HCT116 (cell line): ENCODE measurements at regions not wholly inside any gene's neighbourhood (a gene's known extent, or its start where the extent isn't known, plus 50 kb on each side); places are given as distances from the start of the nearest gene placed in this dataset.

Source experiments
- ATAC-seq: fragments of 200-7000 bp; cut with Tn5 transposase; 2 replicates; pipeline ENCODE4 v1.9.1; 2020; ENCODE audit warnings: mild to moderate bottlenecking, moderate library complexity
- BruUV-seq: library from RNA; stranded (reverse); fragments of 400-500 nt; replicated peaks from 2 replicates; lab custom pipeline; 2021; lab: Mats Ljungman, UMichigan
- CTCF ChIA-PET: fragments of 300-600 bp; sonication (Branson Sonifier 250); formaldehyde crosslinking; loops from one replicate; lab custom pipeline; 2021; ENCODE audit warnings: antibody characterized with exemption; lab: Charles Lee
- POLR2A ChIA-PET: fragments of 300-600, 350-600 bp; sonication (Branson Sonifier 250); formaldehyde crosslinking; loops from one replicate; lab custom pipeline; 2021; ENCODE audit warnings: antibody characterized with exemption; lab: Charles Lee
- RAD21 ChIA-PET, 2 experiments: fragments of 300-600 bp; sonication (Branson Sonifier 250); formaldehyde crosslinking; loops; one replicate each; lab custom pipeline; 2023; ENCODE audit warnings: low total read pairs in 2 of 2; ENCODE audit not compliant: uncharacterized antibody in 2 of 2, unreplicated experiment in 2 of 2, low non-redundant PET in 1 of 2; lab: Charles Lee
- DNase-seq: peaks from one replicate; pipeline ENCODE4 v3.0.0-alpha.2; 2010; ENCODE audit warnings: low read depth, low spot score
- H2AFZ ChIP-seq: fragments of 200-600 bp; shearing (Covaris generic), sonication (generic); 2 replicates; pipeline ENCODE4 v1.6.1; 2017; ENCODE audit warnings: low read depth, mixed run types, mixed read lengths, antibody characterized with exemption, low read length; ENCODE audit not compliant: poor library complexity, severe bottlenecking
- H3K27ac ChIP-seq: 2 replicates; pipeline ENCODE4 v1.5.1; 2012; ENCODE audit warnings: low read depth, low read length
- H3K27me3 ChIP-seq: fragments of 200-600 bp; sonication (generic); 2 replicates; pipeline ENCODE4 v1.6.1; 2016; ENCODE audit warnings: mixed run types, low read length, mixed read lengths; ENCODE audit not compliant: insufficient read depth
- H3K36me3 ChIP-seq, 2 experiments: fragments of 200-500 bp in 1 of 2; fragments of 200-600 bp in 1 of 2; sonication (Bioruptor generic) in 1 of 2; sonication (generic) in 1 of 2; 2 replicates each; pipeline versions ENCODE4 v1.5.1 to v1.6.1; 2014 to 2016; ENCODE audit warnings: low read length in 2 of 2, inconsistent platforms in 1 of 2, mixed read lengths in 1 of 2, mixed run types in 1 of 2; ENCODE audit not compliant: insufficient read depth in 2 of 2, control insufficient read depth in 1 of 2
- H3K4me1 ChIP-seq, 2 experiments: fragments of 200-600 bp in 1 of 2; sonication (generic) in 1 of 2; 2 replicates each; pipeline versions ENCODE4 v1.5.1 to v1.6.1; 2012 to 2017; ENCODE audit warnings: low read length in 2 of 2, inconsistent platforms in 1 of 2, mild to moderate bottlenecking in 1 of 2, mixed read lengths in 1 of 2, mixed run types in 1 of 2, moderate library complexity in 1 of 2; ENCODE audit not compliant: insufficient read depth in 2 of 2, control insufficient read depth in 1 of 2
- H3K4me2 ChIP-seq: fragments of 200-600 bp; sonication (generic); 2 replicates; pipeline ENCODE4 v1.6.1; 2017; ENCODE audit warnings: mixed run types, low read length, mixed read lengths
- H3K4me3 ChIP-seq, 2 experiments: fragments of 200-600 bp in 1 of 2; sonication (generic) in 1 of 2; replicated peaks in 1 of 2; 2 replicates each; pipeline ENCODE4 v1.5.1; 2011 to 2016; ENCODE audit warnings: low read length in 2 of 2, control low read depth in 1 of 2, low read depth in 1 of 2, mild to moderate bottlenecking in 1 of 2, mixed read lengths in 1 of 2, mixed run types in 1 of 2
- H3K79me2 ChIP-seq: fragments of 200-600 bp; sonication (generic); 2 replicates; pipeline ENCODE4 v1.6.1; 2017; ENCODE audit warnings: mild to moderate bottlenecking, mixed run types, low read length, moderate library complexity, mixed read lengths; ENCODE audit not compliant: insufficient read depth
- H3K9ac ChIP-seq: fragments of 200-600 bp; sonication (generic); 2 replicates; pipeline ENCODE4 v1.6.1; 2016; ENCODE audit warnings: low read length, mixed read lengths
- H3K9me2 ChIP-seq: fragments of 200-600 bp; sonication (generic), shearing (Covaris generic); 2 replicates; pipeline ENCODE4 v1.6.1; 2017; ENCODE audit warnings: mixed run types, mild to moderate bottlenecking, moderate library complexity; ENCODE audit not compliant: insufficient read depth
- H3K9me3 ChIP-seq, 2 experiments: fragments of 200-500 bp in 1 of 2; fragments of 200-600 bp in 1 of 2; sonication (Bioruptor generic) in 1 of 2; sonication (generic) in 1 of 2; 2 replicates each; pipeline ENCODE4 v1.6.1; 2014 to 2017; ENCODE audit warnings: low read length in 2 of 2, mixed read lengths in 2 of 2, inconsistent platforms in 1 of 2, low read depth in 1 of 2, mild to moderate bottlenecking in 1 of 2, mixed run types in 1 of 2, moderate library complexity in 1 of 2; ENCODE audit not compliant: control insufficient read depth in 1 of 2, insufficient read depth in 1 of 2
- H4K20me1 ChIP-seq: fragments of 200-600 bp; sonication (generic), shearing (Covaris generic); 2 replicates; pipeline ENCODE4 v1.6.1; 2017; ENCODE audit warnings: mixed run types, mild to moderate bottlenecking, moderate library complexity; ENCODE audit not compliant: insufficient read depth
- CEBPB ChIP-seq: IDR thresholded peaks from 2 replicates; pipeline ENCODE4 v1.6.1; 2012; ENCODE audit warnings: low read depth
- EGR1 ChIP-seq: IDR thresholded peaks from 2 replicates; pipeline ENCODE4 v1.6.1; 2012; ENCODE audit warnings: low read depth
- ELF1 ChIP-seq: IDR thresholded peaks from 2 replicates; pipeline ENCODE4 v1.6.1; 2012; ENCODE audit warnings: low read depth, borderline replicate concordance
- EZH2 ChIP-seq: fragments of 200-600 bp; sonication (generic); IDR thresholded peaks from 2 replicates; pipeline ENCODE4 v1.6.1; 2017; ENCODE audit warnings: antibody characterized with exemption, mixed run types
- FOSL1 ChIP-seq: IDR thresholded peaks from 2 replicates; pipeline ENCODE4 v1.6.1; 2012; ENCODE audit warnings: low read depth
- POLR2AphosphoS5 ChIP-seq: IDR thresholded peaks from 2 replicates; pipeline ENCODE4 v1.6.1; 2011; ENCODE audit warnings: mild to moderate bottlenecking, low read depth, low read length, moderate library complexity
- RAD21 ChIP-seq: IDR thresholded peaks from 2 replicates; pipeline ENCODE4 v1.6.1; 2012; ENCODE audit warnings: low read depth, mild to moderate bottlenecking
- SIN3A ChIP-seq: IDR thresholded peaks from 2 replicates; pipeline ENCODE4 v1.6.1; 2012; ENCODE audit warnings: low read depth
- SP1 ChIP-seq: IDR thresholded peaks from 2 replicates; pipeline ENCODE4 v1.6.1; 2012; ENCODE audit warnings: low read depth
- SRF ChIP-seq: IDR thresholded peaks from 2 replicates; pipeline ENCODE4 v1.6.1; 2012; ENCODE audit warnings: low read depth
- TCF7L2 ChIP-seq: IDR thresholded peaks from 2 replicates; pipeline ENCODE4 v1.7.0; 2011; ENCODE audit warnings: borderline replicate concordance, inconsistent platforms; ENCODE audit not compliant: insufficient read depth, insufficient read length; ENCODE audit errors: extremely low read depth
- YY1 ChIP-seq: IDR thresholded peaks from 2 replicates; pipeline ENCODE4 v1.6.1; 2011; ENCODE audit warnings: low read length, low read depth, moderate library complexity, mild to moderate bottlenecking; ENCODE audit not compliant: insufficient replicate concordance; ENCODE audit errors: extremely low read depth
- ZFX ChIP-seq: fragments of 450-650 bp; IDR thresholded peaks from 2 replicates; pipeline ENCODE4 v1.6.1; 2017
- intact Hi-C: fragments of 100-400 bp; cut with micrococcal nuclease; formaldehyde crosslinking; loops from 2 replicates; pipeline ENCODE4 v1.10.0; 2022
- TF ChIP-seq, protein P1 (sequence below): IDR thresholded peaks from 2 replicates; pipeline ENCODE4 v1.6.1; 2012
- TF ChIP-seq, protein P2 (sequence below): IDR thresholded peaks from 2 replicates; pipeline ENCODE4 v1.6.1; 2011; ENCODE audit warnings: mild to moderate bottlenecking, low read length, moderate library complexity; ENCODE audit not compliant: insufficient replicate concordance; ENCODE audit errors: extremely low read depth

DNA sequence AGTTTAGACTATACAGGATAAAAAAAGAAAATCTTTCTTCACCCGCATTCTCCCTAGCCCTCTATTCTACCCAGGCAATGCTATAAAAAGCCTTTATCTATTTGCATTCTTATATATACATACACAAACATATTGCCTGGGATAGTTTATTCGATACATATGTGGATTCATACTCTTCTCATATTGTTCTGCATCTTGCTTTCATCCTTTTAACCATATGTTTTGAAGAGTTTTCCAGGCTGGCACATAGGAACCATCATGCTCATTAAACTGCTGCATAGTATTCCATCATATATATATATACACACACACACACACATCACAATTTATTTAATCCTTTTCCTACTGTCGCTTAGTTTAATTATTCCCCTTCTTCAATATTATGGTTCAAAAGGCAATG, 461.2 kb downstream of the NTRK2 start:
- H3K27me3 ChIP-seq: peaks cover 10% of the 10 kb centered on the region; the same call in 1 of the 2 replicates
- no peak overlapping the region for H3K4me2 ChIP-seq
- no peaks in the 10 kb centered on the region for H4K20me1 ChIP-seq
- no peak overlapping the region for H2AFZ ChIP-seq
- no peaks in the 10 kb centered on the region for H3K36me3 ChIP-seq
- RAD21 ChIA-PET: no interaction called here
- no peaks in the 10 kb centered on the region for H3K9me2 ChIP-seq
- no peak overlapping the region for H3K9ac ChIP-seq
- no peaks in the 10 kb centered on the region for H3K4me1 ChIP-seq
- POLR2A ChIA-PET: no interaction called here
- TF ChIP-seq SRF: no peak
- TF ChIP-seq TCF7L2: no peak
- TF ChIP-seq SP1: no peak
- no peak for TF ChIP-seq RAD21
- no peak for TF ChIP-seq ELF1
- no peak for TF ChIP-seq POLR2AphosphoS5
- no peak for TF ChIP-seq EZH2
- TF ChIP-seq ZFX: no peak
- TF ChIP-seq FOSL1: no peak
- TF ChIP-seq EGR1: no peak
- TF ChIP-seq CEBPB: no peak
- no peak for TF ChIP-seq SIN3A
- TF ChIP-seq, protein P1, sequence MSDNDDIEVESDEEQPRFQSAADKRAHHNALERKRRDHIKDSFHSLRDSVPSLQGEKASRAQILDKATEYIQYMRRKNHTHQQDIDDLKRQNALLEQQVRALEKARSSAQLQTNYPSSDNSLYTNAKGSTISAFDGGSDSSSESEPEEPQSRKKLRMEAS: no peak
- TF ChIP-seq YY1: no peak
- TF ChIP-seq, protein P2, sequence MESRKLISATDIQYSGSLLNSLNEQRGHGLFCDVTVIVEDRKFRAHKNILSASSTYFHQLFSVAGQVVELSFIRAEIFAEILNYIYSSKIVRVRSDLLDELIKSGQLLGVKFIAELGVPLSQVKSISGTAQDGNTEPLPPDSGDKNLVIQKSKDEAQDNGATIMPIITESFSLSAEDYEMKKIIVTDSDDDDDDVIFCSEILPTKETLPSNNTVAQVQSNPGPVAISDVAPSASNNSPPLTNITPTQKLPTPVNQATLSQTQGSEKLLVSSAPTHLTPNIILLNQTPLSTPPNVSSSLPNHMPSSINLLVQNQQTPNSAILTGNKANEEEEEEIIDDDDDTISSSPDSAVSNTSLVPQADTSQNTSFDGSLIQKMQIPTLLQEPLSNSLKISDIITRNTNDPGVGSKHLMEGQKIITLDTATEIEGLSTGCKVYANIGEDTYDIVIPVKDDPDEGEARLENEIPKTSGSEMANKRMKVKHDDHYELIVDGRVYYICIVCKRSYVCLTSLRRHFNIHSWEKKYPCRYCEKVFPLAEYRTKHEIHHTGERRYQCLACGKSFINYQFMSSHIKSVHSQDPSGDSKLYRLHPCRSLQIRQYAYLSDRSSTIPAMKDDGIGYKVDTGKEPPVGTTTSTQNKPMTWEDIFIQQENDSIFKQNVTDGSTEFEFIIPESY: no peak
- CTCF ChIA-PET: no interaction called here
- DNase-seq (no peak), ATAC-seq (no peak)
- no peak overlapping the region for H3K27ac ChIP-seq
- BruUV-seq: no TSS peak
- H3K9me3 ChIP-seq: no peaks in the 10 kb centered on the region
- intact Hi-C loops: no loop called here
- H3K4me3 ChIP-seq: no peak overlapping the region
- H3K79me2 ChIP-seq: no peaks in the 10 kb centered on the region
